DMS53 treated with DMSO at 0.1 percent for 48 hours (cell line): ENCODE measurements at regions not wholly inside any gene's neighbourhood (a gene's known extent, or its start where the extent isn't known, plus 50 kb on each side); places are given as distances from the start of the nearest gene placed in this dataset.
"Not testable (repeated sequence)": the region's sequence is repeated elsewhere in the genome, so short reads cannot be mapped to it uniquely, and the experiment has no call there.

ENCODE experiments used
- DNase-seq: peaks from one replicate; lab custom pipeline; 2025; ENCODE audit not compliant: unreplicated experiment; lab: John Stamatoyannopoulos, UW

DNA sequence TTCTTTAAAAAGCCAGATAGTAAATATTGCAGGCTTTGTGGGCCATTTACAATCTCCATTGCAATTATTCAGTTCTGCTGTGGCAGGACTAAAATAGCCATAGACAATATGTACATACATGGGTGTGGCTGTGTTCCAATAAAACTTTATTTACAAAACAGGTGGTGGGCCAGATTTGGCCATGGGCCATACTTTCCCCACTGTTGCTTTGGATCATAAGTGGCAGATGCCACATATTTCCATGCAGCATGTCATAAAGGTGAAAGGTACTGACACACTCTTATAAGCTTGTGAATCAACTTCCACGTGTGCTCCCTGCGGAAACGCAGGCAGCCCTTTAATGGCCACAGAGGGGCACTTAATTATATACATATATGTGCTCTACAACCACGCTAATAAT, 244.4 kb upstream of the FOXN3 start:
- DNase-seq: no peak

DNA sequence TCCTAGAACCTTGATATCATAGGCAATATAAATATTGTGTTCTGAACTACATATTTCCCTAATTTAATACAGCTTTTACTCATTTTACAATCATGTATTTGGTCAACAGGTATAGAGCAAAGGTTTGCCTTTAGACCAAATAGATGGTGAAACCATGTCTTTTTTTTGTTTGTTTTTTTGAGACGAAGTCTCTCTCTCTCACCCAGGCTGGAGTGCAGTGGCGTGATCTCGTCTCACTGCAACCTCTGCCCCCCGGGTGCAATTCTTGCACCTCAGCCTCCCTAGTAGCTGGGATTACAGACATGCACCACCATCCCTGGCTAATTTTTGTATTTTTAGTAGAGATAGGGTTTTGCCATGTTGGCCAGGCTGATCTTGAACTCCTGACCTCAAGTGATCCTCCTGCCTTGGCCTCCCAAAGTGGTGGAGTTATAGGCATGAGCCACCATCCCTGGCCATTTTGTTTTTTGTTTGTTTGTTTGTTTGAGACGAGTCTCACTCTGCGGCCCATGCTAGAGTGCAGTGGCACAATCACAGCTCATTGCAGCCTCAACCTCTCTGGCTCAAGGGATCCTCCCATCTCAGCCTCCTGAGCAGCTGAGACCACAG, 243.7 kb upstream of the FOXN3 start:
- not testable (repeated sequence) for DNase-seq

DNA sequence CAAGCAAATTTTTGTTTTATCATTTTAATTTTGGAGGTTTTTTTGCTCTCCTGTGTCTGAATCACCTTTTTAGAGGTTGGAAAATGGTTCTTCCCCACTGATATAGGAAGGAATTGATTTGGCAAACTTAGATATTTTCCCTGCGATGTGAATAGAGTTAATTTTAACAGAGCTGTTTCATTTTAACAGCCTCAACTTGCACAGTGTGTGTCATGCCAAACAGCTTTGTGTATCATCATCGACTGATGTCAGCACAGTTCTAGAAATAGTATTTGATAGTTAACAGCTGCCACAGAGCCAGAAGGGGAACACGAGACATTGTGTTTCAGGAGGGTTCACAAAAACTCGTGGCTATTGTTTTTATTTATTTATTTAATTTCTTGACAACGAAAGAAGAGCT, 243.1 kb upstream of the FOXN3 start:
- DNase-seq: no peak

DNA sequence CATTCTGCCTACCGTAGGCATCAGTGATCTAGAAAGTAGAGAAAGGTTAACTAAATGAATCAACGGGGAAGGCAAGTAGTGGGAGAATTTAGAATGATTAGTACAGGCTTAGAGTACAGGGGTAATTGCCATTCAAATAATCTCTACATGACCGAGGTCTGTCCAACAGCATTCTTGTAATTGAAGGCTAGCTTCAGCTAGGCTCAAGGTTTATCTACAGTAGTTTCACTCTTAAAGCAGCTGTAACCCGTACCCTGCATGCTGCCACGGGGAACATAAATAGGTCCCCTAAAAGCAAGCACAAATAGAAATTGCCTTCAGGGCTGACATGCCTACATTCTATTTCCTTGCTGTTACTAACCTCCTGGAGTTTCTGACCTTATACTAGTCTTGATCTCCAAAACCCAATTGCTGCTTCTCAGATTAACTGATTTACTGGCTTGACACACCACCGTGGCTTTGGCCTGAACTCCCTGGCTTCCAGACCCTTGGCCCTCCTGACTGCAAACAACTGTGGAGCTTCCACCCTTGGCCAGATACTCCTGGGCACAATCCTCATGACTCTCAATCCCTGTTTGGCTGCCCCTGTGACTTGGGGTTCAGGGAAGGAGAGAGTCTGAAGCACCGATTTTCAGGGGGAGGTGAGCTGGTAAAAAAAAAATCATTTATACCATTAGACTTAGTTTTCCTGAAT, 242.1 kb upstream of the FOXN3 start:
- DNase-seq: no peak

DNA sequence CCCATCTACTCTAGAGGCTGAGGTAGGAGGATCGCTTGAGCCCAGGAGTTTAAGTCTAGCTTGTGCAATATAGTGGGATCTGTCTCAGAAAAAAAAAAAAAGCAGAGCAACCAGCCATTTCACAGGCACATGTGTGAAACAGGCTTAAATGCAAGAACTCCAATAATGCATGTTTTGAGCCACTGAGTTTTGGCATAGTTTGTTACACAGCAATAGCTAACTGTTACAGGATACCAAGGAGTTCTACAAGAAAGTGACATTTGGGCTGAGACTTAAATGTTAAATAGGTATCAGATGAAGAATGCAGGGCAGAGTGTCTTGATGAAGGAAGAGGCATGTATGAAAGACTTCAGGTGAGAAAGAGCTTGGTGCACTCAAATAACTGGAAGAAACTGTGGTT, 240.0 kb upstream of the FOXN3 start:
- DNase-seq: no peak

DNA sequence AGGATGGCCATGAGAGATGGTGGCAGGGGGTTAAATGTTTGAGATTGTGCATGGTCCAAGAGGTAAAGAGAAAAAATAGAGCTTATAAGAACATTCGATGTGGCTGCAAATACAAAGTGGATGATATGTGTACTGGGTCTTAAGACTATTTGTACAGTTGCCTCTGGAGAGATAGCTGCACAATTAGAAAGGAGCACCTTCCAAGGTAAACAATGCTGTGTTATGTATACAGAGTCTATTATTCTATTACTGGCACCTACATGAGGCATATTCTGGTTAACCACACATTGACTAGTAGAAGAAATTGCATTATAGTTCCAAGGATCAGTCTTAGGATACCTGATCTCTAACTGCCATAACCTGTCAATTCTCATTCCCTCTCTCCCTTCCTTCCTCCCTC, 238.0 kb upstream of the FOXN3 start:
- DNase-seq: peak; percentile 48

DNA sequence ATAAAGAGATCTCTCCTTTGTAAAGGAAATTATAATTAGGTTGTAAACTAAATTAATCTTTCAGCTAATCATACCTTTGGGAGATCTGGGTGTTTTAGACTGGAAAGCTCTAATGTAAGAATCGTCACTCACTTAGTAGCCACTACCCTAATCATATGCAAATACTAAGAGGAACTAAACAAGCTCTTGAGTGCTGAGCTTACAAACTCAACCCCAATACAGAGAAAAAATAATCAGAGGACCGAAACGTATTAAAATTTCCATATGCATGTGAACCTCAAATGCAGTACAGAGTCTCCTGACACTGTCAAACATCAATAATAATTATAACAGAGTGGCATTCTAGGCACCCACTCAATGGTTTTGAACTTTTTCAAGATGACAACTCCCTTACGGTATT, 235.3 kb upstream of the FOXN3 start:
- no peak for DNase-seq

DNA sequence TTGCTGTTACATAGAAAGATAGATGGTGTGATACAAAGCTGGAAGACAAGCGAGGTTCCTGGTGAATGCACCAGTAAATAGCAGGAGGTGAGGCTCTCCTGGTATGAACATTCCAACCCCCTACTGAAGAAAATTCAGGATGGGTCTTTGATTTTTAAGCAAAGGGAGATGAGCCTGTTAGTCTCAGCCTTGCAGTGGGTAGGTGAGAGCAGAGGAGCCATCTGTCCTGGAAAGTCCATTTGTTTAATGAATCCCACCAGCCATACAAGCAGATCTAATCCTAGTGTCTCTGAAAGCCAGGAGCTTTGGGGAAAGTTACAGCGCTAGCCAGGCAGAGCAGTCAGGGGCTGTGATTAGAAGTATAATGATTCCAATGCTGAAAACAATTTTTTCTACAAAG, 234.8 kb upstream of the FOXN3 start:
- no peak for DNase-seq

DNA sequence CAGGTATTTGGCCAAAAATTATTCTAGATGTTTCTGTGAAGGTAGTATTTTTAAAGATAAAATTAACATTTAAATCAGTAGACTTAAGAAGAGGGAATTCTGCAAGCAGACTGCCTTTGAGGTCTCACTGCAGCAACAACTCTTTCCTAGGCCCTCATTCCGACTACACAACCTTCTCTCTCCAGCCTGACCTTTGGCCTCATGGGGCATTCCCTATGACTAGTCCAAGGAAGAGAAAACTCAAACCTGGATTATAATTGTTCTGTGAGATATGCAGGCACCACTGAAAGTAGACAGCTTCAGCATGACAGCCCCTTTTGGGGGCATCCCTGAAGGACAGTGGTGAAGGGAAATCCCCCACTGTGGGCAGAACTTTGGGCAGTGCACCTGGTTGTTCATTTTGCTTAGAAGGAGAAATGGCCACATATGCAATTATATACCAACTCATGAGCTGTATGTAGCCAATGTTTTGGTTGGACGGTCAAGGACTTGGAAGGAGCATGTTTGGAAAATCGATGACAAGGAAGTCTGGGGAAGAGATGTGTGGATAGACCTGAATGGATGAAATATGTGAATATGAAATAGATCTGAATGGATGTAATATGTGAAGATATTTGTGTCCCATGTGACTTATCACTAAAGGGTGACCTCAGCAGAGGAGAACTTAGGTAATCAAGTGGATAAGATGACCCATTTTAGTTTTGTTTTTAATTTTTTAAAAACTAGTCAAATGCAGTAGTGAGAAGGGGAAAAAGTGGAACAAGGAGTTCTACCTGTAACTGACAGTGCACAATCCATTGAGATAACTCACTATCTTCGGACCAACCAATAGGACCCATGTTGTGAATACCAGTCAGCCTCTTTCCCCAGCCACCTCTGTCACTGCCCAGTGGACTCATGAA, 233.3 kb upstream of the FOXN3 start:
- no peak for DNase-seq

DNA sequence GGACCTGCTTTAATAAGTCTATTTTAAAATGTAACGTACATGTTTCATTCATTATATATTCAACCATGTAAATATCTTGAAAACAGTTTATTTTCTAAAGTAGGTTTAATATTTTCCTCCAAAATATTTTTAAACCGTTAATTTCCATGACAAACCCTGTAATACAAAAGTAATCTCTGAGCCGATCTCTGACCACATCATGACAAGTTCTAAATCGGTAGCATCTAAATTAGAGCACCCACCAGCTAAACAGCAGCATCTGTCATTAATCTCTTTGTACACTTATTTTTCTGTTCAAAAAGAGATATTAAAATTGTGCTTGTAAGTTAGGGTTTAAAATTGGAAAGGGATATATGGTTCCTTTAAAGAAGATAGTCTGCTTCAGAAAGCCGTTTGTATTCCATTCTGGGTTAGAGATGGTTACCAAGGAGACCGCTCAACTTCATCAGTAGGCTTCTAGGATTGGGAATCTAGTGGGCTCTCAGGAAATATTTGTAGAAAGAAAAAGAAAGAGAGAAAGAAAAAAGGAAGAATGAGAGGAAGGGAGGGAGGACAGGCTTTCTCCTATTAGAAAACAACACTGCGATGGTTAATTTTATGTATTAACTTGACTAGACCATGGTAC, 232.5 kb upstream of the FOXN3 start:
- DNase-seq: no peak

DNA sequence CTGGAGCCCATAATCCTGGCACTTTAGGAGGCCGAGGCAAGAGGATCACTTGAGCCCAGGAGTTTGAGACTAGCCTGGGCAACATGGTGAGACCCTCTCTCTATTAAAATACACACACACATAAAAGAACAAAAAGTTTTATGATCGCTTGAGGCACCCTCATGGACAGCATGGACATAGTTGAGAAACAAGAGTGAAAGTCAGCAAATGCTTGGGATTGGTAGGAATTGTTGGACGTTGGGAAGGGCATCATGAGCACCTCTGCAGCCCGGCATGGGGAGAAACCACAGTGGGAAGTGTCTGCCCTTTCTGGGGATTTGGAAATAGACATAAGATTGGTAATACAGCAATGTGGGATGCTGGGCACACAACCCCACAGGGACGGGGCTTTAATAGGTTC, 231.9 kb upstream of the FOXN3 start:
- no peak for DNase-seq

DNA sequence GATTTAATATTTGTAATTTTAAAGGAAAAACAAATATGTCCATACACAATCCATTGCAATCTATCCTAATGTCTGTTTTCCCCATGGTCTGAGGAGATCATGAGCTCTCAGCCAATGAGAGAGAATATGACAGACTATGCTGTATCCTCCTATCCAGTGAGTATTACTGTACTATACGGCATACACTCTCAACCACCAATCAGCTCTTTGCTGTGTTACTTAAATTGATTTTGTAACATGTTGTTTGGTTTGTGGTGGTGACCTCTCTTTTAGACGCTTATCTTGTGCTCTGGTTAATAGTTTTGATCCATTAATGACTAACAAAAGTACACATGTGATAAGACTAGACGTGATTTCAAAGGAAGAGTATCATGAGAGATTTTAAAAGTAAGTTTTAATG, 231.5 kb upstream of the FOXN3 start:
- DNase-seq: no peak

DNA sequence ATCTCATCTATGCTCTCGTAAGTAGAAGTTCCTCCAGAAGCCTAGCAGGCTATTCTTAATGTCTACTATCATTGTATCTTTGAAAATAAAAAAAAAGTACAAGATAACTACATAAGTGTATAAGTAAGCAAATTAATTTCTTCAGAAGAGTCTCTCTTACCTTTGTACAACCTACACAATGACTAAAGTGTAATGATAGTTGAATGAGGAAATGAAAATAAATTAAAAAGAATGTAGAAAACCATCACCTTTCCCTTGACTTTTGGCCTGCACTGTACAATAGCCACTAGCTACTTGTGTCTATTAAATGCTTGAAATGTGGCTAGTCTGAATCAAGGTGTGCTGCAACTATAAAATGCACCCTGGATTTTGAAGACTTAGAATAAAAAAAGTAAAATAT, 229.9 kb upstream of the FOXN3 start:
- no peak for DNase-seq

DNA sequence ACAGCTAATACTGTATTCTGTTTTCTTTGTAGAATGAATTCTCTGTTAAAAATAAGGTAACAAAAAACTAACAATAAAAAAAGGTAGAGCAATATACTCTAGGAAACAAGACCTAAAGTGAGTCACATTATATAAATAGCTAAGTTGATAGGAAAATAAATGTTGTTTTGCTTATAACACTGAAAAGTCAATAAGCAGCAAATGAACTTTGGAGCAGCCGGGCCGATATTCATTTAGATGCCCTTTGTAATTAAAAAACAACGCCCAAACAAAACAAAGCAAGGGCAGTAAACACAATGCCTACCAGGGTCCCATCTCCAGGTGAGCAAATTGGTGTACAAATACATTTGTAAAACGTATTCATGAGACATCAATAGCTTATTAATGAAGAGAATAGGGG, 227.6 kb upstream of the FOXN3 start:
- no peak for DNase-seq

DNA sequence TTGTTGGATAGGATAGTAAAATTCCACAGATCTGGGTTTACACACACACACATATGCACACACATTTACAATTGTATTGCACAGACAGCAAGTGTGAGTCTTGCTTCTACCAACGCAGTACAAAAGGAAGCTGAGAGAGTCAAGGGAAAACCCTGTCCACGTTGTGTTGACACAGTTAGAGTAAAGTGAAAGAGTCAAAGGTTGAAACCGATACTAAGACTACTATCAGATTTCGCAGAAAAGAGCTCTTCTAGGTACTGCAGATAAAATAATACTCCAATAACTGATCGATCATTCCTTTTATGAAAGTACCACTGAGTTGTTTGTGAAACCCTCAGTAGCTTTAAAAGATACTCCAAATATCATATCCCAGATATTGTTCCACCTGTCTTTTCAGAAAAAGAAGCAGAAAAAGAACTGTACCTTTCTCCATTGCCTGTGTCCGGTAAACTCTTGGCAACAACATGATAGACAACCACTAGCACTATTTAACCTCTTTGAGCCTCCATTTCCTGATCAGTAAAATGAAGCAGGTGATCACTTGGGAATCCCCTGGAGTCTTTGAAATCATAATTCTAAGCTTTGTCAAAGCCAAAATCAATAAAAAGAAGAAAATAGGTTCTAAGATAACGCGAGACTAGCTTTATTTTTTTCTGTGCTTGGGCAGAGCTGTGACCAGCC, 224.6 kb upstream of the FOXN3 start:
- peak; percentile 30 for DNase-seq

DNA sequence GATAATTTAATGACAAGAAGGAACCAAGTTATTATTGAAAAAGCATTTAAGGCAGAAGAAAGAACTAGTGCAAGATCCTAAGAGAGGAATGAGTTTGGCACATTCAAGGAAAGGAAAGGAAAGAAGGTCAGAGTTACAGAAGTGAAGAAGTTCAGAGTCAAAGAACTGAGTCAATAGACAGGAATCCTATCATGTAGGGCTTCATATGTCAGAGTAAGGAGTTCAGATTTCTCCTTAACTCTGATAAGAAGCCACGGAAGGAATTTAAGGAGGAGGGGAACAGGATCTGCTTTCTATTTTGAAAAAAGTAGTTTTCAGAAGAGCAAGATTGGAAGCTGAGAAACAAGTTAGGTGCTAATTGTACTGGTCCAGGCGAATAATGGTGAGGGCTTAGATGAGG, 223.1 kb upstream of the FOXN3 start:
- no peak for DNase-seq

DNA sequence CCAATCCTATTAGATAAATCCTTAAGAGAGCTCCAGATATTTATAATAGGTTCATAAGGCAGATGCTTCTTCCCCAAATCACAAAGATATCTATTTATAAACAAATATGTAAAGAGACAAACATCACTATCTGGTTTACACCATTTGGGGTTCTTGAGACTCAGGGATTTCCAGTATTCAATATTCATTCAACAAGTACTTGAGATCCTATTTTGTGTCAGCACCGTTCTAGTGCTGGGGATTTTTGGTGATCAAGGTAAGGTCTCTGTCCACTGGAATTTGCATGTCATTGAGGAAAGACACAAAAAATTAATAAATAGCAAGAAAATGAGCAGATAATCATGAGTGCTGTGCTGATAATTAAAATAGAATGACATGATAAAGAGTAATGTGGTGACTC, 222.7 kb upstream of the FOXN3 start:
- no peak for DNase-seq

DNA sequence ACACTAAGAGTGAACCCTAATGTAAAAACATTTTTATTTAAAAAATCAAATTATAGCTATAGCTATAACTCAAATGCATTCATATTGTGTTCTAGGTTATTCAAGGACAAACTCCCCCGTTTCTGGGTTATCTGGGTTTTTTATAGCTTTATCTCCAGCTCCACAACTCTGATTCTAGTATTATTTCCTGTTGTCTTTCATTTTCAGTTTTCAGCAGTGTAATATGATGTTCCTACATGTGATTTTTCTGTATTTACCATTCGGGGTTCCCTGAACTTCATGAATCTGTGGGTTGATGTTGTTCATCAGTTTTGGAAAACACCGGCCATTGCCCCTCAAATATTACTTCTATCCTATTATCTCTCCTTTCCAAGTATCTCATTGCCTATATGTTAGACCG, 221.9 kb upstream of the FOXN3 start:
- DNase-seq: no peak

DNA sequence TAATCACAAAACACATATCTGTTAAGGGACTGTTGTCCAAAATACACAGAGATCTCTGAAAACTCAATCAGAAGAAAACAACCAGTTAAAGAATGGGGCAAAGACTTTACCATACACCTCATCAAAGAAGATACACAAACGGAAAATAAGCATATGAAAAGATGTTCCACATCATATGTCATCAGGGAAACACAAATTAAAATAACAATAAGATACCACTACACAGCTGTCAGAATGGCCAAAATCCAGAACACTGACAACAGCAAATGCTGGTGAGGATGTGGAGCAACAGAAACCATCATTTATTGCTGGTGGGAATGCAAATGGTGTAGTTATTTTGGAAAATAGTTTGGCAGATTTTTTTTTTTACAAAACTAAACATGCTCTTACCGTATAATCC, 220.5 kb upstream of the FOXN3 start:
- no peak for DNase-seq

DNA sequence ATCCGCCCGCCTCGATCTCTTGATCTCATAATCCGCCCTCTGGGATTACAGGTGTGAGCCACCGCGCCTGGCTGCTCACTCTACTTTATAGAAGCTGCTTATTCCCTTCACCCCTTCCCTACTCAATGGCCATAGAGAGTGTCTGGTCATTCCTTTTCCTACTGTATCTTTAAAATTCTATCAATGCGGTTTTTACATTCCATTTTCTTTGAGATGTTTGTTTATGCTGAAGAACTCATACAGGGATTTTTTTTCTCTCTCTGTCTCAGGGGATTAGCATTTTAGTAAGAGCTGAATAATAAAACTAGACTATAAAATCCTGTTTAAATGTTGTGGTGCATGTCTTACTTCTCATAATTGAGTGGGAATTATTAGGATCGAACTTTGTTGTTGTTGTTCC, 218.6 kb upstream of the FOXN3 start:
- no peak for DNase-seq

DNA sequence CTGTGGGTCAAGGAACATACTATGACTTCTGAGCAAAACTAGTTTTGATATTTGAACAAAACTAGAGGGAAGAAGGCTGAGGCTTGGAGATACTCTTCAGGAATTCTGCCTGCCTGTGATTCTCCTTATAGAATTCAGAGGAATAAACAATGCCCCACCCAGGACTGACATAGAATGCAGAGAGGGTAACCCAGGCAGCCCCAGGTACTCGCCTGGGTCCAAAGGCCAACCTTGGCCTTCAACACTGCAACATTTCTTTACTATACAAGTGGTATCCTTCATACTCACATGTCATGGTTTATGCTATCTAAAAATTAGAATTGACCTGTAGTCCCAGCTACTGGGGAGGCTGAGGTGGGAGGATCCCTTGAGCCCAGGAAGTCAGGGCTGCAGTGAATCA, 217.0 kb upstream of the FOXN3 start:
- no peak for DNase-seq
